A549 (cell line): ENCODE measurements at regions not wholly inside any gene's neighbourhood (a gene's known extent, or its start where the extent isn't known, plus 50 kb on each side); places are given as distances from the start of the nearest gene placed in this dataset.

Source experiments
- CTCF ChIP-seq: fragments of >200 bp; sonication (Bioruptor Twin); formaldehyde crosslinking; IDR thresholded peaks from 3 replicates; pipeline ENCODE4 v1.5.1; 2016
- EP300 ChIP-seq, 2 experiments: fragments of >200 bp; sonication (Bioruptor Twin); formaldehyde crosslinking; IDR thresholded peaks; 2 replicates in 1 of 2; 3 replicates in 1 of 2; pipeline ENCODE4 v1.6.1; 2016 to 2017
- FOSL2 ChIP-seq, 2 experiments: fragments of 450-650 bp in 1 of 2; fragments of >200 bp in 1 of 2; sonication (Bioruptor Twin) in 1 of 2; formaldehyde crosslinking; IDR thresholded peaks; 2 replicates each; pipeline versions ENCODE4 v1.5.0 to v1.6.1; 2016 to 2020; ENCODE audit warnings: mild to moderate bottlenecking in 1 of 2, moderate library complexity in 1 of 2
- JUN ChIP-seq, 2 experiments: fragments of >200 bp; sonication (Bioruptor Twin); formaldehyde crosslinking; IDR thresholded peaks; 2 replicates in 1 of 2; 3 replicates in 1 of 2; pipeline ENCODE4 v1.6.1; 2016 to 2017
- KDM5A ChIP-seq: fragments of 200-600 bp; sonication (generic); IDR thresholded peaks from 2 replicates; pipeline ENCODE4 v1.6.1; 2016; ENCODE audit warnings: antibody characterized with exemption, mild to moderate bottlenecking
- RARB ChIP-seq: fragments of 250-450 bp; sonication (Bioruptor Pico); IDR thresholded peaks from 2 replicates; pipeline ENCODE4 v1.8.0; 2021; ENCODE audit warnings: mild to moderate bottlenecking, moderate library complexity
- USF2 ChIP-seq: fragments of 450-650 bp; IDR thresholded peaks from 2 replicates; pipeline ENCODE4 v1.6.1; 2014; ENCODE audit warnings: antibody characterized with exemption
- ZC3H11A ChIP-seq: fragments of 450-650 bp; IDR thresholded peaks from 2 replicates; pipeline ENCODE4 v1.6.1; 2014; ENCODE audit warnings: antibody characterized with exemption, mild to moderate bottlenecking

DNA sequence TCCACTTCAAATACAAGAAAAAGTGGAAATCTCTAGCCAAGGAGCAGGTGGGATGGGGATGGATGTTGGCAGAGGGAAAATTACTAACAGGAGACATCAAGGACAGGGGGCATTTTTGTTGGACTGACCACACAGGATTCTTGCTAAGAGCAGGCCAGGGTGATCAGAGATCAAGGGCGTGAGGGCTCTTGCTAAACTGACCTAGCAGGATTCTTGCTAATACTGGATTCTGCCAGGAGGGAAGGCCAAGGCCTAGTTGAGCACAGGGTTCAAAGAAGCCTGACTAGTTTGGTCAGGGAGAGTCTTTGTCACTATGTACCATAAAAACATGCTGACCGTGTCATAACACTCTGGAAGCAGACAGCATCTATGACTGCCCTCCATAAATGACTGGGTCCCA is 442.7 kb downstream of the PID1 start:
- TF ChIP-seq KDM5A (no peak), FOSL2 (IDR thresholded peaks at IDR 0.05) (no peak), FOSL2 (CRISPR knock-in tag; IDR thresholded peaks at IDR 0.05) (no peak), RARB (CRISPR knock-in tag) (no peak), ZC3H11A (no peak), CTCF (no peak), EP300 (IDR thresholded peaks at IDR 0.05) (no peak), USF2 (no peak), JUN (IDR thresholded peaks at IDR 0.05) (no peak)
